Sciatic nerve (tissue), 2 donors: ENCODE measurements at regions not wholly inside any gene's neighbourhood (a gene's known extent, or its start where the extent isn't known, plus 50 kb on each side); places are given as distances from the start of the nearest gene placed in this dataset.

Source experiments
- ATAC-seq: fragments of 200-7000 bp; cut with Tn5 transposase; one replicate; pipeline ENCODE4 v1.9.1; 2020; ENCODE audit warnings: mild to moderate bottlenecking, moderate library complexity
- DNase-seq: peaks from one replicate; pipeline ENCODE4 v3.0.0-alpha.2; 2020; ENCODE audit warnings: low spot score
- intact Hi-C: fragments of 100-400 bp; cut with DNase I; formaldehyde crosslinking; loops from one replicate; pipeline ENCODE4 v1.14.2; 2022
- donor health status: DM: no; HTN: no; CAD: no.
- donor health status: DM: no; HTN: no; CAD: no.

GRCh38 chr5:19322716-19323485 lies 665.1 kb downstream of the CDH18 start:
- DNase-seq = no peak
- no peak for ATAC-seq
- intact Hi-C loops = no loop called here

- DNase-seq = no peak
- no peak for ATAC-seq
- intact Hi-C loops = no loop called here
These were observed 653.7 kb downstream of the CDH18 start for GRCh38 chr5:19334278-19334677.

- DNase-seq (no peak), ATAC-seq (no peak)
- intact Hi-C loops = no loop called here
These were observed 645.1 kb downstream of the CDH18 start for GRCh38 chr5:19342942-19343341.

- intact Hi-C loops = no loop called here
- ATAC-seq (no peak), DNase-seq (no peak)
These were observed 635.9 kb downstream of the CDH18 start for GRCh38 chr5:19352120-19352519.

- ATAC-seq = no peak
- DNase-seq = no peak
- intact Hi-C loops = no loop called here
These were observed 619.0 kb downstream of the CDH18 start for GRCh38 chr5:19369048-19369447.

GRCh38 chr5:19369561-19369960 lies 618.4 kb downstream of the CDH18 start:
- intact Hi-C loops = no loop called here
- no peak for ATAC-seq

GRCh38 chr5:19370655-19371386 lies 617.2 kb downstream of the CDH18 start:
- no peak for DNase-seq
- intact Hi-C loops = no loop called here
- no peak for ATAC-seq

More at GRCh38 chr5:19369561-19369960, 618.4 kb downstream of the CDH18 start:
- DNase-seq = no peak

GRCh38 chr5:19388391-19388790 lies 599.6 kb downstream of the CDH18 start:
- intact Hi-C loops = no loop called here
- DNase-seq (no peak), ATAC-seq (no peak)

GRCh38 chr5:19401032-19401431 lies 587.0 kb downstream of the CDH18 start:
- no peak for ATAC-seq
- DNase-seq = no peak
- intact Hi-C loops = no loop called here

GRCh38 chr5:19406576-19407365 lies 581.2 kb downstream of the CDH18 start:
- intact Hi-C loops = no loop called here
- ATAC-seq = no peak

GRCh38 chr5:19408149-19408548 lies 579.9 kb downstream of the CDH18 start:
- intact Hi-C loops = no loop called here
- ATAC-seq (no peak), DNase-seq (no peak)

More at GRCh38 chr5:19406576-19407365, 581.2 kb downstream of the CDH18 start:
- no peak for DNase-seq

- ATAC-seq (no peak), DNase-seq (no peak)
- intact Hi-C loops = no loop called here
These were observed 576.1 kb downstream of the CDH18 start for GRCh38 chr5:19411936-19412335.
